ENCODE measurements at regions not wholly inside any gene's neighbourhood (a gene's known extent, or its start where the extent isn't known, plus 50 kb on each side); places are given as distances from the start of the nearest gene placed in this dataset.

DNA sequence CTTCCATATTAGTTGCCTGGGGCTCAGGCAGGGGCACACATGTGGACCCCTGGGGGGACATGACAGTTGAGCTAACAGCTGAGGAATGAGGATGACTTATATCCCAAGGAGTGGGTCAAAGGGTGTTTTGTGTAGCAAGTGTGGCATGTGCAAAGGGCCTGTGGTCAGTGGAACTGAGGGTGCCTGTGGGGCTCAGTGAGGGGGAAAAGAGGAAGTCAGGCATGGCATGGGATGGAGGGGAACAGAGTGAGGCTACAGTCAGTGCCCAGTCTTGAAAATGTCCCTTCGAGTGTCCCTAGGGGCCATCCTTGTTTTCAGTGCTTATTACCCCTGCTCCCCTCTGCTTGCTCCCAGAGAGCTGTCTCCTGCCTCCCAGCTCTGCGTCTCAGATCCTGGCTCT lies 64.3 kb upstream of the CD99 start:
- ATAC-seq (no peak), DNase-seq (no peak)
- Mint-ChIP-seq H3K4me3 (no peak overlapping the region), H3K27me3 (no peaks in the 10 kb centered on the region), H3K27ac (no peak overlapping the region), H3K36me3 (ENCODE audit: low read depth) (peaks cover 7% of the 10 kb centered on the region), H3K4me1 (peaks cover 16% of the 10 kb centered on the region)
- H3K9me3 ChIP-seq (ENCODE audit: control insufficient read depth, low read length, poor library complexity, severe bottlenecking) = peaks cover 24% of the 10 kb centered on the region

DNA sequence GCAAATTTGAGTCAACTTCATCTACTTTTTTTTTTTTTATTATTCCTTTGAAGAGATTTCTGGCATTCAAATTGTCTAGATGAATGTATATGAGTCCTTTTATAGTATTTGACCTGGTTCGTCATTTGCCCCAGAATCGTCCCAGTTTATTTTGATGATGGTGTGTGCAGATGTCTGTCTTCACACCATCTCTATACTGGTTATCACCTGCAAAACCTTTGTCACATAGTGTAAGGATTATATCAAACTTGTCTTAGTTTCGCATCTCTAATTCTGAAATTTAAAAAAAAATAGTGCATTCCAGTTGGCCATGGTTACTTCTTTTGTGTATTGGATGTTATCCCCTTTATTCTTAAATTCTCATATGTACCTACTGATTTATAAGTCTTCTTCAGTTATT lies 70.5 kb upstream of the CD99 start:
- Mint-ChIP-seq H3K36me3 (ENCODE audit: low read depth) (peaks cover 5% of the 10 kb centered on the region), H3K27me3 (no peaks in the 10 kb centered on the region), H3K4me3 (no peak overlapping the region), H3K27ac (no peak overlapping the region), H3K4me1 (peaks cover 9% of the 10 kb centered on the region)
- no peaks in the 10 kb centered on the region for H3K9me3 ChIP-seq (ENCODE audit: control insufficient read depth, low read length, poor library complexity, severe bottlenecking)
- DNase-seq (no peak), ATAC-seq (no peak)

DNA sequence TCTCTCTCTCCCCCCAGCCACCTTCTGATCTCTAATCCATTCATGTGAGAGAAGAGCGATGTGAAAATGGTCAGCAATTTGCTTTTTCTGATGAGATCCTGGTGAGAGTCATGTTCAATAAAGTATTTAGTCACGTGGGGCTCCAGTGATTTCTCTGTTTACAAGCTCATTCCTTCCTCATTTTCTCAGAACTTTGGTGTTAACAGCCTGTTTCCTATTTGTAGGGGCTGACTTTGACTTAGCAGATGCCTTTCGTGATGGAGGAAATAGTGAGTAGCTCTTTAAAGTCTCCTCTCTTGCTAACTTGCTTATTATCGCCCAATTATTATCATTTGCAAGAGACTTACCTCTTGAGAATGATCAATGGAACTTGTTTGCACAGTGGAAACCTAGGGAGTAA lies 72.6 kb upstream of the CD99 start:
- DNase-seq (no peak), ATAC-seq (no peak)
- Mint-ChIP-seq H3K27ac (no peak overlapping the region), H3K4me3 (no peak overlapping the region), H3K27me3 (no peaks in the 10 kb centered on the region), H3K36me3 (ENCODE audit: low read depth) (peaks cover 7% of the 10 kb centered on the region), H3K4me1 (peaks cover 12% of the 10 kb centered on the region)
- H3K9me3 ChIP-seq (ENCODE audit: control insufficient read depth, low read length, poor library complexity, severe bottlenecking) = no peaks in the 10 kb centered on the region

DNA sequence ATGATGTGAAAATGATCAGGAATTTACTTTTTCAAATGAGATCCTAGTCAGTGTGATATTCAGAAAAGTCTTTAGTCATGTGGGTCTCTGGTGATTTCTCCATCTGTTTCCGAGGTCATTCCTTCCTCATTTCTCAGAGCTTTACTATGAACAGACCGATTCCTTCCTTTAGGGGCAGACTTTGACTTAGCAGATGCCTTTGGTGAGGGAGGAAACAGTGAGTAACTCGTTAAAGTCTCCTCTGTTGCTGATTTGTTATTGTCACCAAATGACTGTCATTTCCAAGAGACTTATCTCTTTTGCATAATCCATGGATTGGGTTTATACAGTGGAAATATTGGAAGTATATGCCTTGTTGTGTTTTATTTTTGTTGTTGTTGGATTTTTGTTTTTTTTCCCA lies 76.2 kb upstream of the CD99 start:
- Mint-ChIP-seq H3K4me3 (no peak overlapping the region), H3K4me1 (peaks cover 23% of the 10 kb centered on the region), H3K27me3 (no peaks in the 10 kb centered on the region), H3K27ac (peak overlapping the region; percentile 63), H3K36me3 (ENCODE audit: low read depth) (peaks cover 7% of the 10 kb centered on the region)
- ATAC-seq = peak; percentile 52
- no peak for DNase-seq
- H3K9me3 ChIP-seq (ENCODE audit: control insufficient read depth, low read length, poor library complexity, severe bottlenecking) = no peaks in the 10 kb centered on the region

DNA sequence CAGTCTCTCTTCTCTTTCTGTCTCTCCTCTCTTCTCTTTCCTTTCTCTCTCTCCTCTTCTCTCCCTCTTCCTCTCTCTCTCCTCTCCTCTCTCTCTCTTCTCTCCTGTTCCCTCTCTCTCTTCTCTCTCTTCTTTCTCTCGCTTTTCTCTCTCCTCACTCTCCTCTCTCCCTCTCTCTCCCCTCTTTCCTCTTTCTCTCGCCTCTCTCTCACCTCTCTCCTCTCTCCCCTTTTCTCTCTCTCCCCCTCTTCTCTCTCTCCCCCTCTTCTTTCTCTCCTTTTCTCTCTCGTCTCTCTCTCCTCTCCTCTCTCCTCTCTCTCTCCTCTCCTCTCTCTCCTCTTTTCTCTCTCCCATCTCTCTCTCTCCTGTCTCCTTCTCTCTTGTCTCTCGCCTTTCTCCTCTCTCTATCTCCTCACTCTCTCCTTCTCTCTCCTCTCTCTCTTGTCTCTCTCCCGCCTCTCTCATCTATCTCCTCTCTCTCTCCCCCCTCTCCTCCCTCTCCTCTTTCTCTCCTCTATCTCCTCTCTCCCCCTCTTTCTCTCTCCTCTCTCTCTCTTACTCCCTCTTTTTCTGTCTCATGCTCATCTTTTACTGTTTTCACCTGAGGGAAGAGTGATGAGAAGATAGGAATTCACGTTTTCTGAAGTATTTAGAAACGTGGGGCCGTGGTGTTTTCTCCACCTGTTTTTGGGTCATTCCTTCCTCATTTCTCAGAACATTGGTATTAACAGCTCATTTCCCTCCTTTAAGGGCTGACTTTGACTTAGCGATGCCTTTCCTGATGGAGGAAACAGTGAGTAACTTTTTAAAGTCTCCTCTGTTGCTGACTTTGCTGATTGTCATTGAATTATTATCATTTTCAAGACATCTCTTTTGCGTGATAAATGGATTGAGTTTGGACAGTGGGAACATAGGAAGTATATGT lies 80.6 kb upstream of the CD99 start:
- no peak for ATAC-seq
- Mint-ChIP-seq H3K27ac (peak overlapping the region; percentile 56), H3K36me3 (ENCODE audit: low read depth) (peaks cover 5% of the 10 kb centered on the region), H3K4me1 (peaks cover 30% of the 10 kb centered on the region), H3K4me3 (peak overlapping the region; percentile 95), H3K27me3 (no peaks in the 10 kb centered on the region)
- DNase-seq = no peak
- no peaks in the 10 kb centered on the region for H3K9me3 ChIP-seq (ENCODE audit: control insufficient read depth, low read length, poor library complexity, severe bottlenecking)

DNA sequence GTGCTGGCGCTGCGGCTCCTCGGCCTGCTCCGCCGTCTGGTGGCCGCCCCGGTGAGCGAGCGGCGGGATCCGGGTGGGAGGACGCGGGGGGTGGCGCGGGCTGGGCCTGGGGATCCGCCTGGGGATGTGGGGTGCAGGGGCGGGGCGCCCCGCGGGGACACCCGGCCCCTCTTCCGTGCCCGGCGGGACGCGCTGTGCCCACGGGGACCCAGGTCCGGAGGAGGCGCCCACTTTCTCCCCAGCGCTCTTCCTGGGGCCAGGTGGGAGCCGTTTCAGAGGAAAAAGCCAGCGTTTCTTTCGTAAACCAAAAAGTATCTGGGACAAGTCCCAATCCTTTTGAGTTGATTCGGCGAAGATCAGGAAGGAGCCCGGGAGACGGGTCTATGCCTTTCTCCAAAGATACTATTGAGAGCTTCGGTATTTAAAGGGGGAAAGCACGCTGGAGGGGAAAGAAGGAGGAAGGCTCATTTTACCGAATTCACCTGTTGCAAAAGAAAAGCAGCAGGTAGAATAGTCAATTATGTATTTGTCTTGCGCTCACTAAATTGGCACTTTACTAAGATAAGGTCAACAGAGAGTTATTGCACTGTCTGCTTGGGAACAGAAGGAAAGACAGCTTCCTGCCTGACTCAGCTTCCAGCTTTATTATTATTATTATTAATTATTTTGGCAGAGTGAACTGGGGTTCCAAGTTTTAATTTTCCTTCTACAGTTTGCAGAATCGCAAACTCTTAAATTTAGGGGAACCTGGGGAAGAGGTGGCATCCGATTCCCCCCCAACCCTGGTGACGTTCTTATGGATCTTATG lies 81.5 kb upstream of the CD99 start:
- peak overlapping the region; percentile 56 for H3K27ac Mint-ChIP-seq
- ATAC-seq = no peak

DNA sequence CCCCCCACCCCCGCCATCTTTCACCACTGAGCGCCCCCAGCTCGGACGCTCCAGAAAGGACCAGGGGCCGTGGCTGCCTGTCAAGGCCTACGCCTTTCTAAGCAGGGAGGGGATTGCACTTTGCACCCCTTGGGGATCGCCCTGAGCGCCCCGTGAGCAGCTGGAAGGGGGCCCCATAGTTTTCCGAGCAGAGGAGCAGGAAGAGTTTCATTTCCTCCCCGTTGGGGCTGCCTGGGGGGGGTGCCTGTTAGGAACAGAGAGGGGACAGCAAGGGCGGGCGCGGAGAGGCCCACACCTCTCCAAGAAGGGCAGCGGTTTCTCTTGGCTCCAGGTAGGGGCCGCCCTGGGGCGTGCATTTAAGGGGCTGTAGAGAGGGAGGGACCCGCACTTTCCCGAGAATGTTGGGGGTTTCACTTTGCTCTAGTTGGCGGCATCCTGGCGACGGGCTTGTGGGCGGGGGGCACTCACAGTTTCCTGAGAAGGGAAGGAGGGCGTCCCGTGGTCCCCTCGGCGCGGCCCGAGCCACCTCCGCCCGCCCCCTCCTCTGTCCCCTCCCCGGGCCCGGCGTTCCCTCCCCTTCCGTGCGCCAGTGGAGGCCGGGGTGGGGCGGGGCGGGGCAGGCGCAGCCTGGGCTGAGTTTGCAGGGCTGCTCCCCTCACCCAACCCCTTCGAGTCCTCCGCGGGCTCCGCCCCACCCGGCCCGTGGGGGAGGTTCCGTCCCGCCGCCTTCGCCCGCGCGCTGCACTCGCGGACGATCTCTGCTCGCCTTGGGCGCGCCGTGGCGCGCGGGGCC lies 82.3 kb upstream of the CD99 start:
- DNase-seq (peak; percentile 78 to 82 (median 78)), ATAC-seq (peak; percentile 98)
- Mint-ChIP-seq H3K27me3 (no peaks in the 10 kb centered on the region), H3K36me3 (ENCODE audit: low read depth) (peaks cover 5% of the 10 kb centered on the region), H3K4me1 (peaks cover 36% of the 10 kb centered on the region), H3K27ac (peak overlapping the region; percentile 83), H3K4me3 (peak overlapping the region; percentile 95)
- no peaks in the 10 kb centered on the region for H3K9me3 ChIP-seq (ENCODE audit: control insufficient read depth, low read length, poor library complexity, severe bottlenecking)

More for the DNA sequence above, 81.5 kb upstream of the CD99 start:
- H3K36me3 Mint-ChIP-seq (ENCODE audit: low read depth) = peaks cover 5% of the 10 kb centered on the region
- H3K9me3 ChIP-seq (ENCODE audit: control insufficient read depth, low read length, poor library complexity, severe bottlenecking) = no peaks in the 10 kb centered on the region
- H3K27me3 Mint-ChIP-seq = no peaks in the 10 kb centered on the region
- no peak for DNase-seq
- peaks cover 34% of the 10 kb centered on the region for H3K4me1 Mint-ChIP-seq
- H3K4me3 Mint-ChIP-seq = peak overlapping the region; percentile 95

DNA sequence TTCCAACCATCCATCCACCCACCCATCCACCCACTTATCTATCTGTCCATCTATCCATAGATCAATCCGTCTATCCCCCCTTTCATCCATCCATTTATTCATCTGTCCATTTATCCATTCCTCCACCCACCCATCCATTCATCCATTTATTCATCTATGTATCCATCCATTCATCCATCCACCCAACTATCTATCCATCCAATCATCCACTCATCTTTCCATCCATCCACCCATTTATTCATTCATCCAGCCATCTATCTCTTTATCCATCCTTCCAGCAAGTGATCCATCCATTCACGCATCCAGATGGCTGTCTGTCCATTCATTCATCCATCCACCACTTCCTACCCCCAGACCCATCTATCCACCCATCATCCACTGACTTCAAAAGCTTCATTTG lies 84.0 kb upstream of the CD99 start:
- no peak for DNase-seq
- no peaks in the 10 kb centered on the region for H3K9me3 ChIP-seq (ENCODE audit: control insufficient read depth, low read length, poor library complexity, severe bottlenecking)
- no peaks in the 10 kb centered on the region for H3K27me3 Mint-ChIP-seq
- H3K4me1 Mint-ChIP-seq = peaks cover 36% of the 10 kb centered on the region
- peak overlapping the region; percentile 21 for H3K4me3 Mint-ChIP-seq
- no peak overlapping the region for H3K27ac Mint-ChIP-seq
- H3K36me3 Mint-ChIP-seq (ENCODE audit: low read depth) = peaks cover 2% of the 10 kb centered on the region
- ATAC-seq = no peak

DNA sequence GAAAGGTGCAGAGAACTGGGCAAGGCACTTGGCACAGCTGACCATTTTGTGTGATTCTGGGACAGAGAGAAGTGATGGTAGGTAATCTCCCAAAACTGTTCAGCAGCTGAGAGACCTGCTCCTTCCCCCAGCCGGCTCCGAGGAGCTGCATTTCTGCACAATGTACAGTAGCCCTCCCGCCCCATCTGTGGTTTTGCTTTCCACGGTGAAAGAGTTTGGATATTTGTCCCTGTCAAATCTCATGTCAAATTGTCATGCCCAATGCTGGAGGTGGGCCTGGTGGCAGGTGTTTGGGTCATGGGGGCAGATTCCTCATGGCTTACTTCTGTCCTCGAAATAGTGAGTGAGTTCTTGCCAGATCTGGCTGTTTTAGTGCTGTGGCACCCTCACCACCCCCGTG lies 90.5 kb upstream of the CD99 start:
- DNase-seq (no peak), ATAC-seq (no peak)
- H3K9me3 ChIP-seq (ENCODE audit: control insufficient read depth, low read length, poor library complexity, severe bottlenecking) = no peaks in the 10 kb centered on the region
- Mint-ChIP-seq H3K27ac (no peak overlapping the region), H3K36me3 (ENCODE audit: low read depth) (peaks cover 2% of the 10 kb centered on the region), H3K27me3 (no peaks in the 10 kb centered on the region), H3K4me3 (no peak overlapping the region), H3K4me1 (peaks cover 14% of the 10 kb centered on the region)

DNA sequence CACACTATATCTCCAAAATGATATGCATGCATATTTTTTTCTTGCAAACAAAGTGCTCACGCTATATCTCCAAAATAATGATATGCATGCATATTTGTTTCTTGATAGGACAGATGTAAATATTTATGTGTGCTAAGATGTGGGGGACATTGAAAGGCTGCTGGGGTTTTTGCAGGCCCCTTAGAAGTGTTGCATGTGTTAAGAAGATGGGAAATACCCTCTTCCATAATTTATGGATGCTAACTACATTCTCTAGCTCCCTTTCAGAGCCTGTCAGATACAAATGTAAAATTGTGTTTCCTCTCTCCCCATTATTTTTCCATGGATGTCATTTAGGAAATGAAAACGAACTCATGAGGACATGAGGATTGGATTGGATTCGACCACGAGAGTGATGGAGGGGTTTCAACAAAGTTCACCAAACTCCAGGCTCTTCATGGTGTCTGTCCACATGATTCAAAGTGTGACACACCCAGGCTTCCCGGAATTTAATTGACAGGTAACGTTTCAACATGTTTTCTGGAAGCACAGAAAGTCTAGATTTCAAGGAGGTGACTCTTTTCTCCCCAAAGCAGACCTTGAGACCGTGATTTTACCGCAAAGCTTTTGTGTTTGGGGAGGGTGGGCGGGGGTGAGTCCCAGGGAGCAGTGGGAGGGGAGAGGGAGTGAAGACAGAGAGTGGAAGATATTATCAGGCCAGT lies 94.4 kb upstream of the CD99 start:
- peaks cover 6% of the 10 kb centered on the region for H3K36me3 Mint-ChIP-seq (ENCODE audit: low read depth)
- no peak overlapping the region for H3K4me3 Mint-ChIP-seq
- peaks cover 19% of the 10 kb centered on the region for H3K4me1 Mint-ChIP-seq
- no peaks in the 10 kb centered on the region for H3K9me3 ChIP-seq (ENCODE audit: control insufficient read depth, low read length, poor library complexity, severe bottlenecking)
- no peak for ATAC-seq
- H3K27me3 Mint-ChIP-seq = no peaks in the 10 kb centered on the region
- no peak for DNase-seq
- no peak overlapping the region for H3K27ac Mint-ChIP-seq

DNA sequence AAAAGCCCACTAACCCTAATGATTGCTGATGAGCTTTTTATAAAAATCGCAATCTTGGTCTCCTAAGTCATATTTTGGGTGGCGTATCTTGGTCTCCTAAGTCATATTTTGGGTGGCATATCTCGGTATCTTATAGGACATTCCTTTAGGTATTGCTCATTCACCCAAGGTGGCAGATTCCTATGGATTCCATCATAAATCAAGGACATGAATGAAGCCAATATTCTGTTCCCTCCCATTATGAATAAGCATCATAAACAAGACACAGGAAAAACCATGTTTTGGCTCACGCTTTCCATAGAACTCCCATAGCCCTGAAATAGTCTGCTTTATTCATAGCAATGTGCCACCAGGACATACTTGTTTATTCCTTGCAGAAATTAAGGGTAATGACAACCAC lies 95.0 kb upstream of the CD99 start:
- ATAC-seq (no peak), DNase-seq (no peak)
- H3K9me3 ChIP-seq (ENCODE audit: control insufficient read depth, low read length, poor library complexity, severe bottlenecking) = no peaks in the 10 kb centered on the region
- H3K27me3 Mint-ChIP-seq = no peaks in the 10 kb centered on the region
- H3K27ac Mint-ChIP-seq = no peak overlapping the region
- peaks cover 6% of the 10 kb centered on the region for H3K36me3 Mint-ChIP-seq (ENCODE audit: low read depth)
- H3K4me1 Mint-ChIP-seq = peaks cover 19% of the 10 kb centered on the region
- no peak overlapping the region for H3K4me3 Mint-ChIP-seq

DNA sequence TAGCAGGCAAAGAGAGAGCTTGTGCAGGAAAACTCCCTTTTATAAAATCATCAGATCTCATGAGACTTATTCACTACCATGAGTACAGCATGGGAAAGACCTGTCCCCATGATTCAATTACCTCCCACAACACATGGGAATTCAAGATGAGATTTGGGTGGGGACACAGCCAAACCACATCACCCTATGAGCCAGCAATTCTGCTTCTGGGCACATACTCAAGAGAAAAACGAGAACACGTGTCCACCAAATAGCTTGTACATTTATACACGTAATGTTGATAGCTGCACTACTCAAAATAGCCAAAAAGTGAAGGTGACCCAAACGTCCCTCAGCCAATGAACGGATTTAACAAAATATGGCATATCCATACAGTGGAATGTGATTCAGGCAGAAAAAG lies 94.5 kb upstream of the DHRSX start:
- DNase-seq (no peak), ATAC-seq (no peak)
- no peaks in the 10 kb centered on the region for H3K9me3 ChIP-seq (ENCODE audit: control insufficient read depth, low read length, poor library complexity, severe bottlenecking)
- H3K27me3 Mint-ChIP-seq = no peaks in the 10 kb centered on the region
- H3K27ac Mint-ChIP-seq = no peak overlapping the region
- H3K4me1 Mint-ChIP-seq = peaks cover 19% of the 10 kb centered on the region
- H3K36me3 Mint-ChIP-seq (ENCODE audit: low read depth) = peaks cover 4% of the 10 kb centered on the region
- no peak overlapping the region for H3K4me3 Mint-ChIP-seq
